HepG2 (cell line): ENCODE measurements at regions not wholly inside any gene's neighbourhood (a gene's known extent, or its start where the extent isn't known, plus 50 kb on each side); places are given as distances from the start of the nearest gene placed in this dataset.

ENCODE experiments used
- CEBPB ChIP-seq: IDR thresholded peaks from 2 replicates; pipeline ENCODE4 v1.6.1; 2011; ENCODE audit warnings: low read depth, low read length, improper control_type of control experiment, borderline replicate concordance
- MYC ChIP-seq: sonication (generic); formaldehyde crosslinking; IDR thresholded peaks from 2 replicates; pipeline ENCODE4 v1.9.0; 2021; ENCODE audit warnings: missing genetic modification reagents, borderline replicate concordance
- REPIN1 ChIP-seq: sonication (generic); formaldehyde crosslinking; IDR thresholded peaks from 2 replicates; pipeline ENCODE4 v1.8.0; 2022; ENCODE audit warnings: missing genetic modification reagents, low read depth, mild to moderate bottlenecking, borderline replicate concordance
- SRSF9 ChIP-seq: fragments of 200-400 bp; formaldehyde crosslinking; IDR thresholded peaks from 2 replicates; pipeline ENCODE4 v1.6.1; 2018; ENCODE audit warnings: borderline replicate concordance, mild to moderate bottlenecking, low read depth, low read length; ENCODE audit not compliant: insufficient read depth, poor library complexity, severe bottlenecking
- ZIK1 ChIP-seq: sonication (generic); formaldehyde crosslinking; IDR thresholded peaks from 2 replicates; pipeline ENCODE4 v1.5.0; 2020; ENCODE audit warnings: mild to moderate bottlenecking, low read depth, missing genetic modification reagents, borderline replicate concordance
- ZNF225 ChIP-seq: sonication (generic); formaldehyde crosslinking; IDR thresholded peaks from 2 replicates; pipeline ENCODE4 v1.4.0; 2020; ENCODE audit warnings: mild to moderate bottlenecking, missing genetic modification reagents

DNA sequence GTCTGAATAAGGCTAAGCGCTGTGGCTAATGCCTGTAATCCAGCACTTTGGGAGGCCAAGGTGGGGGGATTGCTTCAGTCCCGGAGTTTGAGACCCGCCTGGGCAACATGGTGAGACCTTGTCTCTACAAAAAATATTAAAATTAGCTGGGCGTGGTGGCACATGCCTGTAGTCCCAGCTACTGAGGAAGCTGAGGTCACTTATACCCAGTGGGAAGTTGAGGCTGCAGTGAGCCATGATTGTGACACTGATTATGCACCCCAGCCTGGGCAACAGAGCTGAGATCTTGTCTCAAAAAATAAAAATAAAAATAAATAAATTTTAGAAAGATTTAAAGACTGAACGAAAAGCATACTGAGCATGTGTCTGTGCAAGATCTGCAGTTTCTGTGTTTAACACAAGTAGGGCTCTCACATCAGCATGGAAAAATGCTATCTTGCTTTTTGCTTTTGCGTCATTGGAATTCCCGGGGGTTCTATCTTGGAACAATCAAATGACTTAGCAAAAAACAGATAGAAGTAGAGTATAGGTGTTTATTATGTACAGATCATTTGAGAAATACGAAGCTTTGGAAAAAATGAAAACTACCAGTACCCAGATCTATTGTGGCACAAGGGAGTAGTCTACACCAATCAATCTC lies 161.9 kb downstream of the CAPZA3 start:
- no peak for TF ChIP-seq ZIK1 (CRISPR knock-in tag)
- TF ChIP-seq ZNF225 (CRISPR knock-in tag): no peak
- no peak for TF ChIP-seq CEBPB
- no peak for TF ChIP-seq MYC (CRISPR knock-in tag)
- TF ChIP-seq SRSF9: no peak
- TF ChIP-seq REPIN1: no peak
